ENCODE measurements at regions not wholly inside any gene's neighbourhood (a gene's known extent, or its start where the extent isn't known, plus 50 kb on each side); places are given as distances from the start of the nearest gene placed in this dataset.

GRCh38 chr1:229209386-229209785 is 61.5 kb upstream of the RAB4A start:
- TF ChIP-seq CTCF (IDR thresholded peaks at IDR 0.05) (no peak), POLR2A (IDR thresholded peaks at IDR 0.05) (no peak), POLR2AphosphoS5 (IDR thresholded peaks at IDR 0.05) (no peak)
- H3K27ac ChIP-seq, result no peak overlapping the region
- peaks cover 0 to 6% of the 10 kb centered on the region in 2 donors for H3K4me1 ChIP-seq
- no peaks in the 10 kb centered on the region for H3K9me3 ChIP-seq
- intact Hi-C loops (cut with DNase I; ENCODE audit: low total_unique reads), result no loop called here
- no peak overlapping the region for H3K4me3 ChIP-seq
- no peaks in the 10 kb centered on the region for H3K27me3 ChIP-seq
- no peaks in the 10 kb centered on the region for H3K36me3 ChIP-seq
- DNase-seq (ENCODE audit: low spot score in 2 of 2), result no peak

GRCh38 chr1:229209816-229210215 is 61.1 kb upstream of the RAB4A start:
- no peaks in the 10 kb centered on the region for H3K36me3 ChIP-seq
- TF ChIP-seq POLR2AphosphoS5 (IDR thresholded peaks at IDR 0.05) (no peak), CTCF (IDR thresholded peaks at IDR 0.05) (no peak), POLR2A (IDR thresholded peaks at IDR 0.05) (no peak)
- H3K27ac ChIP-seq, result no peak overlapping the region
- peaks cover 0 to 6% of the 10 kb centered on the region in 2 donors for H3K4me1 ChIP-seq
- intact Hi-C loops (cut with DNase I; ENCODE audit: low total_unique reads), result no loop called here
- H3K27me3 ChIP-seq, result no peaks in the 10 kb centered on the region
- H3K9me3 ChIP-seq, result no peaks in the 10 kb centered on the region
- no peak for DNase-seq (ENCODE audit: low spot score in 2 of 2)
- H3K4me3 ChIP-seq, result no peak overlapping the region

- TF ChIP-seq POLR2A (IDR thresholded peaks at IDR 0.05) (no peak), POLR2AphosphoS5 (IDR thresholded peaks at IDR 0.05) (no peak), CTCF (IDR thresholded peaks at IDR 0.05) (no peak)
- Histone ChIP-seq H3K9me3 (no peaks in the 10 kb centered on the region), H3K4me1 (peaks cover 0 to 2% of the 10 kb centered on the region in 2 donors), H3K36me3 (no peaks in the 10 kb centered on the region), H3K27me3 (no peaks in the 10 kb centered on the region), H3K27ac (no peak overlapping the region), H3K4me3 (no peak overlapping the region)
- intact Hi-C loops (cut with DNase I; ENCODE audit: low total_unique reads), result no loop called here
- no peak for DNase-seq (ENCODE audit: low spot score in 2 of 2)
These were observed 60.1 kb upstream of the RAB4A start for GRCh38 chr1:229210844-229211243.

GRCh38 chr1:229213797-229214196 is 57.1 kb upstream of the RAB4A start:
- H3K27me3 ChIP-seq, result no peaks in the 10 kb centered on the region
- H3K27ac ChIP-seq, result no peak overlapping the region
- no peak overlapping the region for H3K4me3 ChIP-seq
- no peaks in the 10 kb centered on the region for H3K36me3 ChIP-seq
- no peaks in the 10 kb centered on the region for H3K9me3 ChIP-seq
- intact Hi-C loops (cut with DNase I; ENCODE audit: low total_unique reads), result no loop called here
- no peaks in the 10 kb centered on the region for H3K4me1 ChIP-seq
- DNase-seq (ENCODE audit: low spot score in 2 of 2), result no peak
- TF ChIP-seq POLR2AphosphoS5 (IDR thresholded peaks at IDR 0.05) (no peak), POLR2A (IDR thresholded peaks at IDR 0.05) (no peak), CTCF (IDR thresholded peaks at IDR 0.05) (no peak)

- TF ChIP-seq POLR2AphosphoS5 (IDR thresholded peaks at IDR 0.05), result no peak
- no peak for TF ChIP-seq CTCF (IDR thresholded peaks at IDR 0.05)
- TF ChIP-seq POLR2A (IDR thresholded peaks at IDR 0.05), result no peak
- no peaks in the 10 kb centered on the region for H3K9me3 ChIP-seq
- peaks cover 0 to 7% of the 10 kb centered on the region in 2 donors for H3K4me1 ChIP-seq
- no peak for DNase-seq (ENCODE audit: low spot score in 2 of 2)
- intact Hi-C loops (cut with DNase I; ENCODE audit: low total_unique reads), result loop anchor here (5.0 kb wide), 1 partner anchor 995 kb away; no protein-coding TSS in a partner anchor
- no peak overlapping the region for H3K4me3 ChIP-seq
- no peaks in the 10 kb centered on the region for H3K27me3 ChIP-seq
- no peak overlapping the region for H3K27ac ChIP-seq
- no peaks in the 10 kb centered on the region for H3K36me3 ChIP-seq
These were observed 53.2 kb upstream of the RAB4A start for GRCh38 chr1:229217716-229218115.

Measured in breast epithelium (tissue), 4 donors.